HG03442 (cell line): ENCODE measurements at regions not wholly inside any gene's neighbourhood (a gene's known extent, or its start where the extent isn't known, plus 50 kb on each side); places are given as distances from the start of the nearest gene placed in this dataset.

ENCODE experiments used
- ATAC-seq: cut with Tn5 transposase; IDR thresholded peaks from one replicate; pipeline ENCODE4 v1.9.1; 2021; ENCODE audit warnings: mild to moderate bottlenecking, moderate library complexity; ENCODE audit not compliant: unreplicated experiment

DNA sequence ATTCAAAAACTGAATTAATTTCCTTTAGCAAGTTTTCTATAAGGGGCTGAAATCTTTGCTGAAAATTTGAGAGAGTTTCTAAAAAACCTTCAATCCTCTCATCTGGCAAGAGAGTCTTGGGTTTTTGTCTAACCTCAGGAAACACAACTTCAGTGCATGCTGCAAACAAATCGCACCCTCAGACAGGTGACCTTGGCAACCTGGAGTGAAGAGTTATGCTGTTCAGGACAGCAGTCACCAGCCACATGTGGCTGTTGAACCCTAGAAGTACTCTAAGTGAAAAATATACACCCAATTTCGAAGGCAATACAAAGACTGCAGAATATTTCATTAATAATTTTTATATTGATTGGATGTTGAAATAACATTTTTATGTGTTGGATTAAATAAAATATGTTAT is 184.8 kb downstream of the RPS29 start:
- no peak for ATAC-seq

DNA sequence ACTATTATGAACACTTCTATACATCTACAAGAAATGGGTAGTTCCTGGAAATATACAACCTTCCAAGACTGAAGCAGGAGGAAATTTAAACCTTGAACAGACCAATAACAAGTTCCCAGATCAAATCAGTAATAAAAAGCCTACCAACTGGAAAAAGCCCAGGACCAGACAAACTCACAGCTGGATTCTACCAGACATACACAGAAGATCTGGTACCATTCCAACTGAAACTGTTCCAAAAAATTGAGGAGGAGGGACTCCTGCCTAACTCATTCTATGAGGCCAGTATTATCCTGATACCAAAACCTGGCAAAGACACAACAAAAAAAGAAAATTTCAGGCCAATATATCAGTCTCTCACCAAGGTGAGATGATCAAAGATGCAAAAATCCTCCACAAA is 189.4 kb downstream of the RPS29 start:
- ATAC-seq = no peak

DNA sequence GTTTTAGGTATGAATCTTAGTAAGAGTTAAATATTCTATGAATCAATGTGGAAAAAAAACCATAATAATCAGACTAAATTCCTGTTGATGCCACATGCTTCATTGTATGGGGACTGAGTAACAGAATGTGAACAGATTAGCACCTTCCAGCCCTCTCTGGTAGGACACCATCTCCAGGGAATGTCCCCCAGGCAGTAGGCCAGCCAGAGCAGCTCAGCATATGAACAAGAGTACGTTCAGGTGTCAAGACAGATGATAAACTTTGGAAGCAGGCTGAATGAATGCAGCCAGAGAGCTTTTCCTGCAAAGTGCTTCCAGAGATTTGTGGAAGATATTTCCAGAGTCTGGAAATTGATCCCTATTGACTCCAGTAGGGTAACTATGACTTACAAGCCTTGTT is 204.4 kb downstream of the RPS29 start:
- ATAC-seq = no peak

DNA sequence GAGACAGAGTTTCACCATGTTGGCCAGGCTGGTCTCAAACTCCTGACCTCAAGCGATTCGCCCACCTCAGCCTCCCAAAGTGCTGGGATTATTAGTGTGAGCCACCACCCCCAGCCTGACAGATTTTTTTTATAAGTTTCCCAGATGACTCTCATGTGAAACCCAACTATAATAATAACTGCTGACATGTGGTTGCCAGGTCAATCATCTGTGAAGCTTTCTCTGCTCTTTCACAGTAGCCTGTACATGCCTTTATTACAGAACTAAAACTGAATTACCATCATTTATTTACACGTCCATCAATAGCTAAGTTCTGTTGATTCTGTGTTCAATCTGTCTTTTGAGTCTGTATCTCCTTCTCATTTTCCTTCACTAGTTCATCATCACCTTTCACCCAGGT is 218.5 kb downstream of the RPS29 start:
- peak; percentile 57 for ATAC-seq

DNA sequence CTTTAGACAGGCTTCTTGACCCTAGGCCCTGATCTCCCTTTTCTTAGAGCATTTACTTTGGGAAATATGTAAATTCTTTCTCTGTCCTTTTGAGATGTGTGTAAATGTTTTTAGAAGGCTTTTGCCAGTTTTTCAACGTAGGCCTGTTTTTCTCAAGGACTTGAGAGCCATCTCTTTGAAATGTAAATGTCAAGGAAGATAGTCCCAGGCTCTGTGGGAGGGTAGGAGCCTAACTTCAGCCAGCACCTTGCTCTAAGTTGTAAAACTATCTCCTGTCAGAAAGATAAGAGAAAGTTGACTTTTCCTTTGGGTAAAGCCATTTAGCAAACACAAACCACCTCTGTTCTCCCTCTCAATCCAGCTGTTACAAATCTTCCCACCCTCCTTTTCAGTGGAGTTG is 219.8 kb downstream of the RPS29 start:
- ATAC-seq = no peak

DNA sequence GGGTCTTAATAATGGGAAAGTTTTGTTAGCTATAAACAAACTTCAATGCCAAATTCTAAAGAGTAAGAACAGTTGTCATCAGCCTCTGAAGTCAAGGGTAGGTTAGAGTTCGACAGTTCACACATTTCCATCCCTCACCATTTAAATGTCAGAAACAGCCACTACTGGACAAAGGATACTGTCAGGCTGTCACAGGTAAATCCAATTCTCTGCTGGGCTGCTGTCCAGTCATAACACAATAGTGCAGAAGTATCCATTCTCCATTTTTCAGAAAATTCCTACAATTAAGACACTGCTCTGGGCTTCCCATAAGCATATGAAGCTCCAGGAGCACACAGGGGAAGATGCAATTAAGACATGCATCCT is 221.4 kb downstream of the RPS29 start:
- ATAC-seq = no peak

DNA sequence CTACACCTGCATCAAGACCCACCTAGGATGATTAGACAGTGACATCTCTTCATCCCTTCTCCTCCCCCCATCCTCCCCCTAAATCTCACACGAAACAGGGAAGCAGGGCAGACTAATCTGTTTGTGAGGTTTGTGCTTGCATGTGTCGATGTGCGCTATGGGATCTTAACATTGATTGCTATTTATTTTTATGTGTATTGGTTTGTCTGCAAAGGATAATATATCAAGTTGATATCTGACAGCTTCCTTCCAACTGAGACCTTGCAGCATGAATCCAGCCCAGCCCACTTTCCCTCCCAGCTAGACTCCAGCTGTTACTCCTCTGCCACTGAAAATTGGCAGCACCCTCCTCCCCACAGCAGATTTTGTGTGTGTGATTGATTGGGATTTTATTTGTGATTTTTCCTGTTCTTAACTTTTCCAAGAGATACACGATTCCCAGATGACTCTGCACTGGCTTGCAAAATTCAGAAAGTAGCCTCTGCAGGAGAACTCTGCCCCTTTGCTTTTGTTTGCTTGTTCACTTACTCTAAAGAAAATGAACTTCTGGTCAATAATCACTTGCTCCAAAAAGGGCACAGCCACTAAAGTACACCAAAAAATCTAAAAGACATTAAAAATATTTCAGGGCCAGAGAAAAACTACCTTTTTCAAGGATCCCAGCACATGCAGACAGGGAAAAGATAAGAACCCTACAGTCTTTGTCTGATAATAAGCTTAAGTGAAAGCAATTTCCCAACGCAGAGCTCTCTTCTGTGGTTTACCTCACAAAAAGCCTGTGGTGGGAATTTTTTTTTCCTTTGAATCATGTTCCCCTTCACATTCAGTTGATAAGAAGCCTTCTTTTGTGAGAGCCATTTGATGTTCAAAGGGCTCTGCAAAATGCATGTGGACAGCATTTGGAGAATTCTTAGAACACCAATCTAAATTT is 222.1 kb downstream of the RPS29 start:
- no peak for ATAC-seq

DNA sequence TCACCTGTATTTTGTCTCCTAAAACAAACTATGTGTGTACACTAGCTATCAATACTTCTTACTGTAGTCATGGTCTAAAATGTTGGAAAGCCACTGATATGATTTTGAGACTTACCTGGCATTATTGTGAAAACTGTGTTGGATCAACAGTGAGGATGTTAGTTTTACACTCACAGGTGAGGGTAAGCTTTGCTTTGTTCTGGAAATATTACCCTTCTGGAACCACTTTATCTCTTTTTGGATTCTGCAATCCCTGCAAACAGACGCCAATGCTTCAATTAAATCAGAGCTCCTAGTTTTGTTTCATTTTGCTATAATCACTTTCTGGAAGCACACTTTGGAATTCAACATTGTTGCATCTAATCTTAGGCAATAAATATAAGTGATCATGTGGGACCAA is 223.3 kb downstream of the RPS29 start:
- ATAC-seq = no peak

DNA sequence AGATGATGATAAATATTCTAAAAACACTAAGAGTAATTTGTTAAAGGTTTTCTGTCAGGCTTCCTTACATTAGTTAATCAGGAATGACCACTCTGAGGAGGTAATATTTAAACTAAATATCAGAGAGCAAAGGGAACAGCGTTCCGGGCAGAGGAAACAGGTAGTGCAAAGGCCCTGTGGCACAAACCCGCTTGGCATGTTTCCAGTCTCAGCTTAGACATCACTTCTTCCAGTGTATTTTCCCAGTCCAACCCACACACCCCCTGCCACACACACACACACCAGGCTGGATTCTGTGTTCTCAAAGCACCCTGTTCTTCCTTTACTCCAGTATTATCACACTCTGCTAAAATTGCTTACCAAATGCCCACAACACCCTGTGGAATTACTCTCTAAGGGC is 247.1 kb downstream of the RPS29 start:
- ATAC-seq = no peak

DNA sequence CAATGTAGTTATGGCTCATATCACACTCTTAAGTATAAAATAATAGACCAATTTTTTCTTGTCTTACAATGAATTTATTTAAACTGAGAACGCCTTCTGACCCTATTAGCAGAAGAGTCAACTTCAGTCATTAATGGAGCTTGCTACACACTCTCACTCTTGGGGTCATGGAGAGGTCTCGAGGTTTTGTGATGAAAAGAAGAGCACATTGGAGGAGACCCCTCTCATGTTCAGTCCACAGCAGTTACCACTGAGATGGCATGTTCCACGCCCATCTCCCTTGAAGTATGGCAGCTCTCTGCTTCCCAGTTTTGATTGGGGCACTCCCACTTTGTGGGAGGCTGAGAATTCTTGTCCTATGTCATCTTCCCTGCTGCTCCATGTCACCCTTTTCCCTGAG is 266.4 kb downstream of the RPS29 start:
- ATAC-seq = no peak

DNA sequence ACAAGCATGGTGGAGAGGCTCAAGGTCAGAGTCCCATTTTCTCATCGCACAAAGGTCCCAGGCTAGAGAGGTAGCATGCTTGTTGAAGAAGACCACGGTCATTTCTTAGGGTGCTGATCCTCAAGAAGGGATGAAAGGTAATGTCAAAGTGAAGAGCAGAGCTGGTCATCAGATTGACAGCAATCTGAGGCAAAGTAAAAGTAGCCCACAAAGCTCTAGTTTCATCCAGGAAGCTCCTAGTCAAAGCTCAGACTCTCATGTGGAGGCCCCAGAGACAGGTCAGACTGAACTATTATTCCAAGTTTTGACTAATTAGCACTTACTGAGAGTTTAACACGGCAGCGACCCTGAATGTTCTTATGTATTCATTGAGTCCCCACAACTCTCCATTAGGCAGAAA is 270.6 kb downstream of the RPS29 start:
- no peak for ATAC-seq

DNA sequence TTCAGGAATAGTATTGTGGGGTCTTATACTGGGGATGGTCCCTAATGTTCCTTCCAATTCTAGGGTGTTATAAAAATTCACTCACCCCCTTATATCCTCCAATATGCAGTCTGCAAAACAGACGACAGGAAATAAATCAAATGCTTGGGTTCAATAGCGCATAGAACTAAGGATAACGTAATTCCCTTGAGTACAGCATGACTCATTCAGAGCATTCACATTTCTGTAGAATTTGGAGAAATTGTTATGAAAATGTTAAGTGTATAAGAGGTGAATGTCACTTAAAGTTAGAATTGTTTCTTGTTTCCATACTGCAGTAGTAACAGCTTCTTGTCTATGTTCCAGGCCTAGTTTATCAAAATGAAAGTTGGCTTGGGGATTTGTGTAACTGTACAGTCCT is 271.4 kb downstream of the RPS29 start:
- ATAC-seq = no peak

DNA sequence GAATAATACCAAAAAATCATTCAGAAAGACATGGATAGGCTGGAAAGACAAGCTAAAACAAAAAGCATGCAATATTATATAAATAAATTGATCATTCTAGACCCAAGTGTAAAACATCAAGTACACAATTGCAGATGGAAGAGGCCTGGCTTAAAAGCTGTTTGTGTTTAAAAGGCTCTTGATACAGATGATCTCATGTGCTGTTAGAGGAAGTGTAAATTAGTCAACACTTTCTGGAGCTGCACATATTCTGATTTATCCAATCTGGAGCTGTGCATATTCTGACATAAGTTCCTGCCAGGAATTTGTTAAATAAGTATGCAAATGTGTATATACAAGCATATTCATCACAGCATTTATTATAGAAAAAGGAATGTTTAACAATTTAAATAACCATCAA is 273.1 kb downstream of the RPS29 start:
- no peak for ATAC-seq

DNA sequence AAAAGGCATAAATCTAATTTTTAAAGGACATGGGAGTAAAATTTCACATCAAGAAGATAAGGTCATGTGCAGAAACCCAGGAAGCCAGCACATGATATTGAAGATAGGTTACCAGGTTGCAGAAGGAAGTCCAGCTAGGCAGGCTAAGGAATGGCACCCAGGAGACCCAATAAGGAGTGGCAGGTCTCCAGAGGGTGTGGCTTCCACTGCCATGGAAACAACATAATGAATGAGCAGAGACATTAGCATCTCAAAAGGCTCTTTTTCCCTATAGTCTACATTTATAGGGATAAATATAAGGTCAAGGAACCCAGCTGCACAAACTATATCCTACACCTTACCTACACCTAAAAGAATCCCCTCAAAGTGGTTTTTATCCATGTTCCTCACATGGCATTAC is 275.9 kb downstream of the RPS29 start:
- no peak for ATAC-seq

DNA sequence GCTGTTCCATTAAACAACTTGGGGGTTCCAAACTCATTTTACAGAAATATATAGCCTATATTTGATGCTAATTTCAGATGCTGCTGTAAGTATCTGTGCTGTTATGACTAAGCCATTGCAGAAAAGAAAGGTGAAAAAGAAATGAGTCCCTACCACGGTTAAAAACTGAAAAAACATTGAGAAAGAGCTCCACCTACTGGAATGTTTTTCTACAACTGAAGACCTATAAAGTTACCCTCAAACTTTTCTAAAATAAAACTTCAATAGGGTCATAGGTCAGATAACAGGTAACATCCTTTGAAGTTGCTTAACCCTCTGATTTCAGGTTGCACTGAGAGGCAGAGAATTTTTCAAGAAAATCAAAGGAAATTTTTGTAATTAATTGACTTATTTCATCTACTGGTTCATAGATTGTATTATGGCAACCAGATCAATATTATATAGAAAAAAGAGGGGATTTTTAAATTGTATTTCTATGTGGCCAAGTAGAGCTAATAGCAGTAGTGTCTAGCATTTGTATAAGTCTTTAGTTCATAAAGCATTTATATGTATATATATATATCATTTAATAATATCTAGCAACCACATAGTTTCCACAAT is 279.9 kb downstream of the RPS29 start:
- ATAC-seq = peak; percentile 81

DNA sequence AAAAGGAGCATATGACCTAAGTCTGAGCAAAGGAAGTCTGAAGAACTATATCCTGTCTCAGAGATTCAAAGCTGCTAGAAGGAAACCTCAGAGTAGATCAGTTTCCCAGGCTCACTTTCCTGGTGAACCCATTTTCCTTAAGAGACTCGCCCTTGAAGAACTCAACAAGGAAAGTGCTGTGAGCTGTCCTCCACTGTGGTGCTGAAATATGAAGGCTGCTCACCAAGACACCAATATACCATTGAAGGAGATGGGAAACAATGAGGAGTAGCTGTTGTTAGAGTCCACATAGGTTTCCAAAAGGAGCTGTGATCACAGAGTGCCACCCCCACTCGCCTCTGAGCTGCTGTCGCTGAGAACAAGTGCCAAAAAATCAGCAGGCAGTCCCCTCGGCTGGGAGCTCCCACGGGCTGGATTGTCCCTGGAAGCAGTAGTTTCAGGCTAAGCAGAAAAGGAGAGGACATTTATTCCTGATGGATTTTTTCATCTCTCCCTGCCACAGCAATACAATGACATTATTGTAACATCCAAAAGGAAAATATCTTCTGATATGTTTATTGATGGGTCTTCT is 282.1 kb downstream of the RPS29 start:
- no peak for ATAC-seq

DNA sequence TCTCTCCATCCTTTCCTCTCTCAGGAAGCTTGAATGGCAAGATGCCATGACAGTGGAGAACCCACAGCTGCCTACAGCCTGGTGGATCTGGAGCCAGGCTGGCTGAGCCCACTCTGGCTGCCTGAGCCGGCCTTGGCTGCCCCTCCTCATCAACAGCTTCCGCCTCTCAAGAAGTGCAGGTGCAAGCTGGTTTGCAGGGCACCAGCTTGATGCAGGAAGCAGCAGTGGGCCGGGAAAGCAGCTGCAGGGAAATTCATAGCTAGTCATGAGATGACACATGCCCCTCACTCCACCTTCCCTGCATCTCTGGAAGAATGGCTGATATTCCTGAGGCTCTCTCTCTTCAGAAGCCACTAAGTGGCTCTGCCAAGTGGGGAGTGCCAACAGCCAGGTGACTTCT is 289.1 kb downstream of the RPS29 start:
- ATAC-seq = no peak

DNA sequence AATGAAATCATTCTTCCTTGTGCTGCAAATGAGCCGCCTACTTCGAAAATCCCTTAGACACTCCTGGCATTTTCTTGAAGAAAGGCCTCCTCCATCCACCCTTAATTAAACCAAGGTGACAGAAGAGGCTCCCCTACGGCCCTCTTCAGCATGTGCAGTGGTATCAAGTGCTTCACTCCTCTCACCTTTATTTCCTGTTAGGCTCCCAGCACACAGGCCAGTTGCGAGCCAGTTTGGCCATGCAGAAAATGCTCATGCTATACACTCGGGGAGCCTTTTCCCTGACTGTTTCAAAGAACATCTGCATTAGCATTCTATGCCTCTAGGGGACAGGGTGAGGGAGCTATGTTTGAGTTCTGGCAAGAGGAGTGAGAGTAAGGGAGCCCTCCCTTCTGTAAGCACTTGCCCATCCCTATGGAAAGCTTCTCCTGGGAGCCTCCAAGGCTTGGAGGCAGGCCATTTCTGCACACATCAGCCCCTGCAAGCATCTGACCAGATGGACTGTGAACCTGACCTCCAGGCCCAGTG is 291.5 kb downstream of the RPS29 start:
- no peak for ATAC-seq

DNA sequence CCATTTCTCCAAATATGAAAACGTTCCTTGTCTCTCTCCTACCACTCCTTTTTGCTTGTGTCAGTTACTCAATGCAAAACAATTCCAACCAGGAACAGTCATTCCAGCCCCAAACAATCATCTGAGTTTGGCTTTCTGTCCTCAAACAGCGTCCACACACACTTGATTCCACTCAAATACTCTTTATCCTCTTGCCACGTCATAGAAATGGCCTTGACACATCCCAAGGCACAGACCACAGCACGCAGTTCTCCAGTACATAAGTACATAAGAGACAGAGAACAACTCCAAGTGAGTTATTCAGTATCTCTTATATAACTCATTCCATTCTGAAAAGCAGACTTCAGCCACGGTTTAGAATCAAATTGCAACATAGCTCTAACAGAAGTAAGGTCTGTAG is 299.2 kb downstream of the RPS29 start:
- no peak for ATAC-seq

DNA sequence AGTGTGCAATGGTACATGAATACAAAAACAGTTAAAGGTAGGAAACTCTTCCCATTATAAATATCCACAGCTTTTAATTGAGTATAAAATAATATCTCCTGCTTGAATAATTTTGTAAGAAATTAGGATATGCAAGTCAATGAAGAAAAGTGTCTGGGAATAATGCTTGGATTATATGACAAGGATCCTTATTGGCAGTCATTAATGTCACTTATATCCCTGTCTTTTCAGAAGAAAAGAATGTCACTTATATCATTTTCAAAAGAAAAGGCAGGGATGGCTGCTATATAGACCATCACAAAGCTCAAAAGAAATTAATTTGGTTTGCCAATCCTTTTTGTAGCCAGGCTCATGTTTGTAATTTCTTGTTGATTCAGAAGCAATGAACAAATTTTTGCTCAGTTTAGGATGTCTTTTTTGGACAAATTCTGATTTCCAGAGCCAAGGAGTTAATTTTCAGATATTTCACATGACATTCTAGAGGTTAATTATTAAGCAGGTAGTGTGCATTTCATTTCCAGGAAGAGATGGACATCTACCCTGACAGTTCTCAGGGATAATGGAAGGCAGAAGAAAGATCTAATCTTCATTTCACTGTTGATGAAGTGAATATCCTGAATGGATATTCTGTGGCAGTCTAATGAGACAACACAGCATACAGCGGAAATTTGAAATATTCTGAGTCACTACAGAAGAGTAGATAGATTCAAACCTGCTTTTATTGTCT is 299.8 kb downstream of the RPS29 start:
- ATAC-seq = no peak

DNA sequence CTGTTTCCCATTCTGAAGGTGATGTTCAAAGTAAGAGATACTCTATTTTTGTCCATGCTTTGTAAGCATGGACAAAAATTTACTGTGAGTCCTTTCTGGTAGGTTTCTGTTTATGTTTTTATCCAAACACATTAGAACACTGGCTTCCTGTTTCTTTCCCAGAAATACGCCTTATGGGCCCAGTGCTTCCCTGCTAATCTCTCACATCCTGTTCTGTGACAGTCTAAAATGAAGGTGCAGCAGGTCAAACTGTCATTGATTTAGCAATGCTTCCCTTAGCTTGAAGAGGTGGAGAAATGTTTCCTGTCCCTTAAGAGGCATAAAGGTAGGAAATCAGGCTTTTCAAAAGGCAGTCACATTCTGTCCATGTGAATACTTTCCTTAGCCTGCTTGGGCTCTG is 305.6 kb downstream of the RPS29 start:
- no peak for ATAC-seq
